GM13976 (cell line): ENCODE measurements at regions not wholly inside any gene's neighbourhood (a gene's known extent, or its start where the extent isn't known, plus 50 kb on each side); places are given as distances from the start of the nearest gene placed in this dataset.

Experiments used
- DNase-seq: peaks from one replicate; pipeline ENCODE4 v3.0.0; 2012; ENCODE audit warnings: low spot score
- in situ Hi-C: fragments of 300-500 bp; cut with MboI; formaldehyde crosslinking; loops from one replicate; pipeline ENCODE4 v1.12.0; 2022; ENCODE audit warnings: low sequenced_read_pairs, mixed read lengths, inconsistent platforms; ENCODE audit not compliant: unreplicated experiment
- TF ChIP-seq, protein P1 (sequence below): IDR thresholded peaks from 2 replicates; pipeline ENCODE4 v1.5.1; 2012; ENCODE audit warnings: borderline replicate concordance, mild to moderate bottlenecking; ENCODE audit not compliant: insufficient read depth; ENCODE audit errors: extremely low read depth, missing control alignments, control extremely low read depth

DNA sequence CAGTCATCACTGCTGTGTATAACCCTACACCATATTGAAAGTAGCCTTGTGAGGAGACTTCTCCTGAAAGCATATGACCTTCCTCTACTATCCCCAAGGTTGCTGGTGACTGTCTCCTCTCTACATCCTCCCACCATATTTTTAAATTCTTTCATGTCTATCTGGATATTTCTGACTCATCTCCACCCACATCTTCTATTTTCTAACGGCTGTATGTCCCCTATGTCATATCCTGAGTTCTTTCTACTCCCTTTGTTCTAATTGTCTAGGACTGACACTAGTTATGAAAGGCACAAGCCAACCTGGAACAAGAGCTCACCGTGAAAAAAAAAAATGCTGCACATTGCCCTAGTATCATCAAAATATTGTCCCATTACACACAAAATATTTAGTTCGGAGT lies 218.3 kb upstream of the ZNF462 start:
- in situ Hi-C loops, result no loop called here
- TF ChIP-seq, protein P1, sequence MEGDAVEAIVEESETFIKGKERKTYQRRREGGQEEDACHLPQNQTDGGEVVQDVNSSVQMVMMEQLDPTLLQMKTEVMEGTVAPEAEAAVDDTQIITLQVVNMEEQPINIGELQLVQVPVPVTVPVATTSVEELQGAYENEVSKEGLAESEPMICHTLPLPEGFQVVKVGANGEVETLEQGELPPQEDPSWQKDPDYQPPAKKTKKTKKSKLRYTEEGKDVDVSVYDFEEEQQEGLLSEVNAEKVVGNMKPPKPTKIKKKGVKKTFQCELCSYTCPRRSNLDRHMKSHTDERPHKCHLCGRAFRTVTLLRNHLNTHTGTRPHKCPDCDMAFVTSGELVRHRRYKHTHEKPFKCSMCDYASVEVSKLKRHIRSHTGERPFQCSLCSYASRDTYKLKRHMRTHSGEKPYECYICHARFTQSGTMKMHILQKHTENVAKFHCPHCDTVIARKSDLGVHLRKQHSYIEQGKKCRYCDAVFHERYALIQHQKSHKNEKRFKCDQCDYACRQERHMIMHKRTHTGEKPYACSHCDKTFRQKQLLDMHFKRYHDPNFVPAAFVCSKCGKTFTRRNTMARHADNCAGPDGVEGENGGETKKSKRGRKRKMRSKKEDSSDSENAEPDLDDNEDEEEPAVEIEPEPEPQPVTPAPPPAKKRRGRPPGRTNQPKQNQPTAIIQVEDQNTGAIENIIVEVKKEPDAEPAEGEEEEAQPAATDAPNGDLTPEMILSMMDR, result no peak
- DNase-seq, result peak; percentile 7

DNA sequence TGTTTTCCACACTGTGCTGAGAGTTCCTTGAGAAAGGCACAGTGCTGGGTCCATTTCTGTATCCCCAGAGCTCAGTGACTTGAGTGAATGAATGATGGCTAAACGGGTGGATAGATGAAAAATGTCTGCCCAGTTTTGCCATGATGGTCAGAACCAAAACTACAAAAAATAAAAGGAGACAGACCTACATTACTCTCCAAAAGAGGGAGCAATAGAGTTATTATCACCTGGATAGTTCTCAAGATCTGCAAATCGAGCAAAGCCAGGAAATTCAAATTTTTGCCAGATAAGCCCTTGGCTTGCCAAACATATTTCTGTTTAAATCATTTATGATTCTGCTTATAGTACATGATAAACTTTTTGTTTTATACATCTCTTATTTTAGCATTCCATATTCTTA lies 214.2 kb upstream of the ZNF462 start:
- TF ChIP-seq, protein P1, result no peak

DNA sequence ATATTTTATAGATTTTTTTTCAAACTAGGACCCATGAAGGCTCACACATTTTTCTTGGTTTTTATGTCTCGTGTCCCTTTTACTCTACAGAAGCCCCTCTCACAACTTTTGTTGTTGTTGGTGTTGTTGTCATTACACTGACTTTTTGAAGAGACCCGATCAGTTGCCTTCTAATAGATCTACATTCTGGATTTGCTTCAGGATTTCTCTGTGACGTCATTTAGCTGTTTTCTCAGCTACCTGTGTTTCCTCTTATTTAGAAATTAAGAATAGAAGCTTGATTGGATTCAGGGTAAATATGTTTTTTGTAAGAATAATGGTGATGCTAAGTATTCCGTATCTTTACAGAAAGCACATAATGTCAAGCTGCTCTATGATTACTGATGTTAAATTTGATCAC lies 213.3 kb upstream of the ZNF462 start:
- in situ Hi-C loops, result no loop called here
- no peak for DNase-seq
- TF ChIP-seq, protein P1, result no peak

More for the DNA sequence above, 214.2 kb upstream of the ZNF462 start:
- no peak for DNase-seq
- in situ Hi-C loops, result no loop called here

DNA sequence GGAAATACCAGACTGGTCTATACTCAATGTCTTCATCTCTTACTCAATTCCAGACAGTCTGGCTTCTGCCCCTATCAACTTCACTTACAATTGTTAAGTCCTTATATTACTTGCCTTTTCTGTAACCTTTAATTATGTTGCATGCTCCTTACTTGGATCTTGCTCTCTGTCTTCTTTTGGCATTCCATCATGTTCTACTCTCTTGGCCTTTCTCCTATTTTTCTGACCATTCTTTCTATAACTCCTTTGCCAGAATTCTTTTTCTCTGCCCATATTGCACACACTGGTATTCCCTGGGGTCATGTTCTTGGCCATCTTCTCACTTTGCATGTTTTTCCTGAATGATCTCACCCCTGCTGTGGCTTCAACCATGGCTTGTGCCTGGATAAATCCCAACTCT lies 209.8 kb upstream of the ZNF462 start:
- no peak for DNase-seq
- TF ChIP-seq, protein P1, result no peak
- in situ Hi-C loops, result no loop called here

DNA sequence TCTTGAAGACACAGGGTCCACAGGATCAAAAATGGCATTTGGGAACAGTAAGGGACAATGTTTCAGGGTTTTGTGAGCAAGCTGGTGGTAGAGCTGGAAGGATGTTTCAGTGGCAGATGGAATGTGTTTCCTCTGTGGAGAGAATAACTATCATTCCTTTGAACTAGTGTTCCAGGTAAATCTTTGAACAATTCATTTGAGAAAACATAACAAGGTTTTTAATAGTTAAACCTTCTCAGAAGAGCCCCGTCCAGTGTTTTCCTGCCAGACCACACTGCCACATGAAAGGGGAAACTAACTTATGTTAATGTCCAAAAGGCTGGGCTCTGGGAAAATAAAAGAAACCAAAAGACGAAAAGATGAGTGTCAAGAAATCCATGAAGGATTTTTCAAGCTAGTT lies 207.0 kb upstream of the ZNF462 start:
- in situ Hi-C loops, result no loop called here
- TF ChIP-seq, protein P1, result no peak
- no peak for DNase-seq

DNA sequence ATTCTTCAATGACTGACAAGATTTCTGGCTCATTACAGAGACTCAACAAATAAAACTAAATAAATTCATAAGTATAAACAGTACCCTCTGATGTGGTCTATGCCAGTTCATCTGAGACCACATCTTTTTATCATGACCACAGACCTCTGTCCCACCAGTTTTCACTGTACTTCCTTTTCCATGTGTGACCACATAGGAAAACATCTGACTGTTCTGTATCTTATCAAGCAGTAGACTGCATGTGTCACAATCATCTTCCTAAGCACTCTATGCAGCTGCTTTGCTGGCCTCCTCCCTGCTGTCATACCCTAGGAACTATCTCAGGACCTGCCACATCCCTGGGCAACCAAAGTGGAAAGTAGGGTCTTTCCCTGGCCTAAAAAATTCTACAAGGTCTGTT lies 205.0 kb upstream of the ZNF462 start:
- in situ Hi-C loops, result no loop called here
- TF ChIP-seq, protein P1, result no peak
- no peak for DNase-seq

DNA sequence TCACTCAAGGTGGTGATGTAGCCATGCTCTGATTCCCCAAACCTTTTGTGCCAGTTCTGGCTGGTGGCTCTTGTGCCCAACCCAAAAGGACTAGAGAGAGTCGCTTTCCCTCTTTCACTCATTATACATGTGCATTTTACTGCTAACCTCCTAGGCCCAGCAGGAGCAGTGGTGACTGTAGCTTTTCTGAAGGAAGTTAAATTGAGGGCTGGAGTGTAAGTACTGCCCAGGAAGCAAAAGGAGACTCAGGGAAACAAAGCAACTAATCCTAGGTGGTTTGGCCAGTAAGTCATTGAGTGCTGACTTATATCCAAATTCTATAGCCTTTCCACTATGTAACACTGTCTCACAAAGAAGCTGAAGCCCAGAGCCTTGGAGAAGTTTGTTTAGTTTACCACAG lies 194.4 kb upstream of the ZNF462 start:
- TF ChIP-seq, protein P1, result no peak
- no peak for DNase-seq
- in situ Hi-C loops, result no loop called here
